ENCODE measurements at regions not wholly inside any gene's neighbourhood (a gene's known extent, or its start where the extent isn't known, plus 50 kb on each side); places are given as distances from the start of the nearest gene placed in this dataset.

DNA sequence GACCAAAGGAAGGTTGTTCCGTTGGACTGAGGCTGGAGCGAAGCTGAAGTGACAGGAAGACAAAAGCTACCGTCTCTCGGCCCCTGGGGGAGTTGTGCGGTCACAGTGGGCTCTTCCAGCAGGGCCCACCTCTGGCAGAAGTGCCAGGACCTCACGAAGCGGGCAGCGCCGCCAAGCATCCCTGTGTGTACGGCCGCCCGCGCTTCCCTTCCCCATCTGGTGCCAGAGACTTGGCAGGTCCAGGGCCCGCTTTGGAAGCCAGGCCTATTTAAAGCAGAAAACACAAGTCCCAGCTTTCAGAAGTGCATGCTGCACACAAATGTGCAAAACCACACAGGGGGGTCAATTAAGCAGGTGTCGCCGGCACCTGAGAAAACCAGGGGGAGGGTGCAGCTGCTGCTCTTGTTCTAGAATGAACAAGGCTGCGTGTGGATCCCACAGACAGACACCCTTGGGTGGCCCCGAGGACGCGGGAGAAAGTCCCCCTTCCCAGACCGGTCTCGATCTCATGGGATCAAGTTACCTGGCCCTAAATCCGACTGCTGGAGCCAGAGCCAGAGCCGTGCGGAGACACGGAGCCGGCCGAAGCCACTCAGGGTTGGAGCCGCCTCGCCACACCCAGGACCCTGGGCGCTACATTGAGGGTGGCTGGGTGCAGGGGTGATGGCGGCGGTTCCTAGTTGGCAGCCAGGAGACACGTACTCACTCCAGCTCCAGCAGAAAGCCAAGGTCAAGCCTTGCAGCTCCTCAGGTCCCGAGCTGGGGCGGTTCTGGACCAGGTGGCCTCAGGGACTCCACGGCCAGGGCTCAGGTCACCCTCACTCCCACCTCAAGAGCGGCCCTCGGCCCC, 51.8 kb upstream of the PPP2R2D start:
- no peaks in the 10 kb centered on the region for H3K4me1 ChIP-seq
- no peak overlapping the region for H3K27ac ChIP-seq
- H3K27me3 ChIP-seq, result peaks cover 17% of the 10 kb centered on the region
- H3K9me3 ChIP-seq, result no peaks in the 10 kb centered on the region
- H3K36me3 ChIP-seq, result no peaks in the 10 kb centered on the region
- ATAC-seq, result no peak
- no peak overlapping the region for H3K4me3 ChIP-seq
- WGBS, 2 donors (ENCODE audit: low coverage in 1 of 2), result 0% methylated on average over 1 of the region's 39 CpGs; no CpG with 5 or more reads in 1 of the 2 donors
- TF ChIP-seq, protein P1, sequence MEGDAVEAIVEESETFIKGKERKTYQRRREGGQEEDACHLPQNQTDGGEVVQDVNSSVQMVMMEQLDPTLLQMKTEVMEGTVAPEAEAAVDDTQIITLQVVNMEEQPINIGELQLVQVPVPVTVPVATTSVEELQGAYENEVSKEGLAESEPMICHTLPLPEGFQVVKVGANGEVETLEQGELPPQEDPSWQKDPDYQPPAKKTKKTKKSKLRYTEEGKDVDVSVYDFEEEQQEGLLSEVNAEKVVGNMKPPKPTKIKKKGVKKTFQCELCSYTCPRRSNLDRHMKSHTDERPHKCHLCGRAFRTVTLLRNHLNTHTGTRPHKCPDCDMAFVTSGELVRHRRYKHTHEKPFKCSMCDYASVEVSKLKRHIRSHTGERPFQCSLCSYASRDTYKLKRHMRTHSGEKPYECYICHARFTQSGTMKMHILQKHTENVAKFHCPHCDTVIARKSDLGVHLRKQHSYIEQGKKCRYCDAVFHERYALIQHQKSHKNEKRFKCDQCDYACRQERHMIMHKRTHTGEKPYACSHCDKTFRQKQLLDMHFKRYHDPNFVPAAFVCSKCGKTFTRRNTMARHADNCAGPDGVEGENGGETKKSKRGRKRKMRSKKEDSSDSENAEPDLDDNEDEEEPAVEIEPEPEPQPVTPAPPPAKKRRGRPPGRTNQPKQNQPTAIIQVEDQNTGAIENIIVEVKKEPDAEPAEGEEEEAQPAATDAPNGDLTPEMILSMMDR (IDR thresholded peaks at IDR 0.05), result no peak
- TF ChIP-seq POLR2AphosphoS5 (IDR thresholded peaks at IDR 0.05) (no peak), POLR2A (IDR thresholded peaks at IDR 0.05) (no peak), EP300 (IDR thresholded peaks at IDR 0.05) (no peak)

DNA sequence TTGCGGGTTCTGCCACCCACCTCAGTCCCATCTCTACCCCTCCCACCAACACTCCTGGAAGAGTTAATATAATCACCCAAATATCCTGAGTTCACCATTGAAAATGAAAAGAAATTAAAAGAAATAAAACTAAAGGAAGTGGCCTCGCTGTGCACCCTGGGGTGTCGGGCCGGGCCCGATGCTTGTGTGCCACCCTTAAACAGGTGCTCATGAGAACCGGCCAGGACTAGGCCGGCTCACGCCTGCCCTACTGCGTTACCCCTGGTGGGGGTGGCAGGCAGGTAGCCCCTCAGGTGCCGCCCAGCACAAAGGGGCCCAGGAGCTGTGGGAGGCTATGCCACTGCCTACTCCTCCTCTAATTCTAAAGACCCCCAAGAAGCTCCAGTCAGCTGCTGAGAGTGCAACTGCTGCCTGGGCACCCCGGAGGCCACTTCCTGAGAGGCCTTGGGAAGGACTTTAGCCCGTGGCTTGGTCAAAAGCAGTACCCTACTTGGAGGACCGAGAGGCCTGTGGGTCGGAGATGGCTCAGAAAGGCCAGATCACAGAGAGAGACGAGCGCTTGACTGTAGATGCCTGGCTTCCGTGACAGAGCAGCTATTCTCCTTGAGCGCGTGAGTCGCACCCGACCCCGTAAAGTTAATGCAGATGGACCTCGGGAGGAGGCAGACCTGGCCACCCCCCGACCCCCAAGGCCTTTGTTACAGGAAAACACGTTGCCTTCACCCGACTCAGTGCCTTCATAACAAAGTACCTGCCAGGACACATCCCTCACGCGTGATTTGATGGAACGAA, 51.0 kb upstream of the PPP2R2D start:
- Histone ChIP-seq H3K27me3 (peaks cover 24% of the 10 kb centered on the region), H3K4me3 (no peak overlapping the region), H3K36me3 (no peaks in the 10 kb centered on the region), H3K4me1 (no peaks in the 10 kb centered on the region), H3K27ac (no peak overlapping the region), H3K9me3 (no peaks in the 10 kb centered on the region)
- 79 to 94% methylated on average over 3 to 7 of the region's 29 CpGs for WGBS, 2 donors (ENCODE audit: low coverage in 1 of 2)
- no peak for ATAC-seq
- TF ChIP-seq POLR2A (IDR thresholded peaks at IDR 0.05) (no peak), POLR2AphosphoS5 (IDR thresholded peaks at IDR 0.05) (no peak), EP300 (IDR thresholded peaks at IDR 0.05) (no peak)
- TF ChIP-seq, protein P1 (IDR thresholded peaks at IDR 0.05), result no peak

DNA sequence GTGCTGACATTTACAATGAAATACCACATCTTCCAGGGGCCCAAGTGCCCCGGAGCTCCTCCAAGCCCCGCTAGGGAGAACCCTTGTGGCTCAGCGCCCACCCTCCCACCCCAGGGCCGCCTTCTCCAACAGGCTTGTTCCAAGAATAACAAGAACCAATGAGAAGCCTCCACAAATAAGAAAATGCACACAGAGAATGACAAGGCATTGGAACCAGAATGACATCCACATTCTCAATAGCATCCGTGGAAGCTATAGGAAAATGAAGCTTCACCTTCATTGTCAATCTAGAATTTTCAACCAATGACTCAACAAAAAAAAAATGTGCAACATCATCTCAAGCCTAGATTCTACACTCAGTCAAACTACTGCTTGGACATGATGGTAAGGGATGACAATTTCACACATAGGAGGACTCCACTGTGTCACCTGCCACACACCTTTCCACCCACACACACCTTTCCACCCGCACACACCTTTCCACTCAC, 50.4 kb upstream of the PPP2R2D start:
- H3K9me3 ChIP-seq, result no peaks in the 10 kb centered on the region
- H3K27me3 ChIP-seq, result peaks cover 30% of the 10 kb centered on the region
- H3K4me3 ChIP-seq, result no peak overlapping the region
- no peaks in the 10 kb centered on the region for H3K36me3 ChIP-seq
- TF ChIP-seq POLR2AphosphoS5 (IDR thresholded peaks at IDR 0.05) (no peak), EP300 (IDR thresholded peaks at IDR 0.05) (no peak), POLR2A (IDR thresholded peaks at IDR 0.05) (no peak)
- TF ChIP-seq, protein P1 (IDR thresholded peaks at IDR 0.05), result no peak
- H3K4me1 ChIP-seq, result no peaks in the 10 kb centered on the region
- WGBS, 2 donors (ENCODE audit: low coverage in 1 of 2), result 46 to 70% methylated on average over 2 to 4 of the region's 6 CpGs
- H3K27ac ChIP-seq, result no peak overlapping the region
- ATAC-seq, result no peak

All from gastroesophageal sphincter (tissue), 4 donors.